NB4 (cell line): ENCODE measurements at regions not wholly inside any gene's neighbourhood (a gene's known extent, or its start where the extent isn't known, plus 50 kb on each side); places are given as distances from the start of the nearest gene placed in this dataset.
"Not testable (repeated sequence)": the region's sequence is repeated elsewhere in the genome, so short reads cannot be mapped to it uniquely, and the experiment has no call there.

Experiments
- DNase-seq: peaks from one replicate; pipeline ENCODE4 v3.0.0; 2010; ENCODE audit warnings: low read depth
- H3K4me3 ChIP-seq: one replicate; pipeline ENCODE4 v1.5.1; 2011; ENCODE audit warnings: mild to moderate bottlenecking, low read depth, low read length, moderate library complexity
- MAX ChIP-seq: IDR thresholded peaks from 2 replicates; pipeline ENCODE4 v1.6.1; 2011; ENCODE audit warnings: low read depth, low read length
- MYC ChIP-seq: IDR thresholded peaks from 2 replicates; pipeline ENCODE4 v1.6.1; 2011; ENCODE audit warnings: low read depth, low read length
- POLR2A ChIP-seq: IDR thresholded peaks from 2 replicates; pipeline ENCODE4 v1.6.1; 2011; ENCODE audit warnings: mild to moderate bottlenecking; ENCODE audit not compliant: insufficient read length; ENCODE audit errors: extremely low read depth
- TF ChIP-seq, protein P1 (sequence below): IDR thresholded peaks from one replicate; pipeline ENCODE4 v1.5.1; 2012; ENCODE audit warnings: low read depth, low read length

DNA sequence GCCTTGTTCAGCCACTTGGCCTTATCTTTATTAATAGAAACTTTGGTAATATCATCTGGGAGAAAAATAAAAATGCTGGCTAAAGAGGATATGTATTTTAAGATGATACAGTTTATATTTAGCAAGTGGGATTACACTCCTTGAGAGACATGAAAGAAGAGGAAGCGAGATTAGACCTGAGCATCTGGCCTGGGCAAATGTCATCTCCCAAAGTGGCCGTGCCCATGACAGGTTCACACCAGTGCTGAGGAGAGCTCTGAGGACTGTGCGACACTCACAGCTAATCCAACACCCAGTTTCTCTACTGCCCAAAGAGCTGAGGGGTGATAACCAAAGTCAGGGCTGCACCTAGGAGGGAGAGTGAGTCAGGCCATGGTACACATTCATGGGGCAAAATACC is 121.7 kb upstream of the DUSP10 start:
- no peak overlapping the region for H3K4me3 ChIP-seq
- no peak for DNase-seq
- TF ChIP-seq MAX (no peak), POLR2A (no peak), MYC (no peak)
- TF ChIP-seq, protein P1, sequence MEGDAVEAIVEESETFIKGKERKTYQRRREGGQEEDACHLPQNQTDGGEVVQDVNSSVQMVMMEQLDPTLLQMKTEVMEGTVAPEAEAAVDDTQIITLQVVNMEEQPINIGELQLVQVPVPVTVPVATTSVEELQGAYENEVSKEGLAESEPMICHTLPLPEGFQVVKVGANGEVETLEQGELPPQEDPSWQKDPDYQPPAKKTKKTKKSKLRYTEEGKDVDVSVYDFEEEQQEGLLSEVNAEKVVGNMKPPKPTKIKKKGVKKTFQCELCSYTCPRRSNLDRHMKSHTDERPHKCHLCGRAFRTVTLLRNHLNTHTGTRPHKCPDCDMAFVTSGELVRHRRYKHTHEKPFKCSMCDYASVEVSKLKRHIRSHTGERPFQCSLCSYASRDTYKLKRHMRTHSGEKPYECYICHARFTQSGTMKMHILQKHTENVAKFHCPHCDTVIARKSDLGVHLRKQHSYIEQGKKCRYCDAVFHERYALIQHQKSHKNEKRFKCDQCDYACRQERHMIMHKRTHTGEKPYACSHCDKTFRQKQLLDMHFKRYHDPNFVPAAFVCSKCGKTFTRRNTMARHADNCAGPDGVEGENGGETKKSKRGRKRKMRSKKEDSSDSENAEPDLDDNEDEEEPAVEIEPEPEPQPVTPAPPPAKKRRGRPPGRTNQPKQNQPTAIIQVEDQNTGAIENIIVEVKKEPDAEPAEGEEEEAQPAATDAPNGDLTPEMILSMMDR, result no peak

DNA sequence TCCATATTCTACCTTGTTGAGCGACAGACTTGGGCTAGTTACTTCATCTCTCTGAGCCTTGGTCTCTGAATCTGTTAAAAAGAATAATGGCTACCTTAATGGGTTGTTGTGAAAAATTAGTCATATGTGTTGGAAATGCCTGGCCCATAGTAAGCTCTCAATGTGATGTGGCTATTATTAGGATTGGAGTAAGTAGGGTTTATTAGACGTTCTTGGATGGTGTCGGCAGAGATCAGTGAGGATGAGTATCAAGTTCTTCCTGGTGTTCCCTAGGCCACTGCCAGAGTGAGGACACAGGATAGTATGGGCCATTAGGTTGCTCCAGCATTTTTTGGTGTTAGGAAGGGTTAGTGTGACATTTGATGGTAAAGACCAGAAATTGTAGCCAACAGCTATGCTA is 121.1 kb upstream of the DUSP10 start:
- no peak overlapping the region for H3K4me3 ChIP-seq
- TF ChIP-seq, protein P1, result no peak
- TF ChIP-seq POLR2A (no peak), MYC (no peak), MAX (no peak)
- DNase-seq, result no peak

- H3K4me3 ChIP-seq, result no peak overlapping the region
- no peak for TF ChIP-seq MAX
- TF ChIP-seq MYC, result no peak
- TF ChIP-seq POLR2A, result no peak
- TF ChIP-seq, protein P1, result no peak
- no peak for DNase-seq
Measured at GRCh38 chr1:221858818-221859611, 117.1 kb upstream of the DUSP10 start.

- DNase-seq, result peak; percentile 11
Measured at GRCh38 chr1:221857094-221857444, 115.2 kb upstream of the DUSP10 start.

DNA sequence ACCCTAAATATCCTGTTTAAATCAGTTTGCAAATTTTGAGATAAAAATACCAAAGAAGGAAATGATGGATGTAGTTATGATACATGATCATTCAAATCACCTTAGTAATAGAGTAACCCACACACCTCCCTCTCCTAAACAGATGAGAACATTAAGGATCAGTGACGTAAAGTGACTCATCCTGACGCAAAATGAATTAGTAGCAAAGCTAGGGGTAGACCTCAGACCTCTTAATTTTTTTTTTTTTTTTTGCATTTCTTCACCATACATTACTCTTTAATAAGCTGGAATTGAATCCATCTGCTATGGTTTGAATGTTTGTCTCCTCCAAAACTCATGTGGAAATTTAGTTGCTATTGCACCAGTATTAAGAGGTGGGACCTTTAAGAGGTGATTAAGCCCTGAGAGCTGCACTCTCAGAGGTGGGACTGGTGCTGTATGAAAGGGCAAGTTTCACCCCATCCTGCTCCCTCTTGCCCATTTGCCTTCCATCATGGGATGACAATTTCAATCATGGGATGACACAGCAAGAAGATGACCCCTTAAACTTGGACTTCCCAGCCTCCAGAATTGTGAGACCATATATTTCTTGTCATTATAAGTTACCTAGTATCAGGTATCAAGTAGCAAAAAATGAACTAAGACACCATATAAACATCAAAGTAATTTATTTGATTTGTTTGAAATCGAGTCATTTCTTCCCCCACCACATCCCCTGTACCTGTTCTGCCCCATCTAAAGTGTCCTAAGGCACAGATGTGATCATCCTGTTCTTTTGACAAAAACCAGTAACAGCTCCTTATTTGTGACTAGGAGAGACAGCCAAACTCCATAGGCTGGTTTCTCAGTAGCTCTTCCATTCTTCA is 114.6 kb upstream of the DUSP10 start:
- DNase-seq, result no peak
- H3K4me3 ChIP-seq, result no peak overlapping the region
- TF ChIP-seq MYC (no peak), POLR2A (no peak), MAX (no peak)
- TF ChIP-seq, protein P1, result no peak

More at GRCh38 chr1:221857094-221857444, 115.2 kb upstream of the DUSP10 start:
- not testable (repeated sequence) for H3K4me3 ChIP-seq

DNA sequence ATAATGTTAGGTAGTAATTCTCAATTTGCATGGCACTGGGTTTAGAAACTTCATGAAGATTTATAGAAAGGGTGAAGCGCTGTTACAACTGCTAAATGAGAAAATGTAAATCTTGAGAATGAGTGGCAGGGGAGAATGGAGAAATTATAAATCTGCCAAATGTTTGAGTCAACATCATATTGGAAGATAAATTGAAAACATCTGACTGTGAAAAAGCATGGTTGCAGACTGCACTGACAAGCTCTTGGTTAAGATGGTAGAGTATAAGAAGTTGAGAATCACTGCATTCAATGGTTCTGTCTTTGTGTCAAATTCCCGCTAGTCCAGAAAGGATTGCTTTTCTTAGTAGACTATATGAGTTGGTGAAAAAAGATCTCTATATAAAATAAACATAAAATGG is 113.3 kb upstream of the DUSP10 start:
- TF ChIP-seq POLR2A (no peak), MYC (no peak), MAX (no peak)
- TF ChIP-seq, protein P1, result no peak
- no peak for DNase-seq
- H3K4me3 ChIP-seq, result no peak overlapping the region
